ENCODE measurements at regions not wholly inside any gene's neighbourhood (a gene's known extent, or its start where the extent isn't known, plus 50 kb on each side); places are given as distances from the start of the nearest gene placed in this dataset.

- TF ChIP-seq CTCF (IDR thresholded peaks at IDR 0.05) = no peak
- no peak for TF ChIP-seq EZH2 (IDR thresholded peaks at IDR 0.05)
Observed at GRCh38 chr1:201769072-201769471, 59.9 kb upstream of the IPO9 start.
